ENCODE measurements at regions not wholly inside any gene's neighbourhood (a gene's known extent, or its start where the extent isn't known, plus 50 kb on each side); places are given as distances from the start of the nearest gene placed in this dataset.

GRCh38 chr10:78402591-78402990 lies 368.9 kb downstream of the RPS24 start:
- 73 to 80% (median 76%) methylated on average over 4 of the region's 4 CpGs for WGBS, 3 donors
- Histone ChIP-seq H3K27me3 (ENCODE audit: insufficient read depth in 3 of 3, low read length in 2 of 3) (peaks cover 0 to 12% (median 0%) of the 10 kb centered on the region in 3 donors), H3K36me3 (ENCODE audit: insufficient read depth in 1 of 2, low read depth in 1 of 2) (no peaks in the 10 kb centered on the region), H3K9me3 (no peaks in the 10 kb centered on the region), H3K4me3 (no peak overlapping the region), H3K27ac (no peak overlapping the region), H3K4me1 (no peaks in the 10 kb centered on the region)
- ATAC-seq (no peak), DNase-seq (no peak)
- no peak for TF ChIP-seq CTCF (IDR thresholded peaks at IDR 0.05)
- intact Hi-C loops (cut with DNase I) = no loop called here

GRCh38 chr10:78403781-78404180 lies 370.1 kb downstream of the RPS24 start:
- H3K9me3 ChIP-seq = no peaks in the 10 kb centered on the region
- 60 to 75% (median 72%) methylated on average over 6 of the region's 6 CpGs for WGBS, 3 donors
- intact Hi-C loops (cut with DNase I) = no loop called here

GRCh38 chr10:78404296-78404695 lies 370.6 kb downstream of the RPS24 start:
- Histone ChIP-seq H3K4me1 (peaks cover 9% of the 10 kb centered on the region), H3K27ac (no peak overlapping the region), H3K36me3 (ENCODE audit: insufficient read depth in 1 of 2, low read depth in 1 of 2) (no peaks in the 10 kb centered on the region), H3K9me3 (no peaks in the 10 kb centered on the region), H3K4me3 (no peak overlapping the region), H3K27me3 (ENCODE audit: insufficient read depth in 3 of 3, low read length in 2 of 3) (peaks cover 0 to 12% (median 0%) of the 10 kb centered on the region in 3 donors)
- DNase-seq (no peak), ATAC-seq (no peak)
- WGBS, 3 donors = 92 to 97% (median 94%) methylated on average over 5 of the region's 5 CpGs
- intact Hi-C loops (cut with DNase I) = no loop called here
- TF ChIP-seq CTCF (IDR thresholded peaks at IDR 0.05) = no peak

More at GRCh38 chr10:78403781-78404180, 370.1 kb downstream of the RPS24 start:
- DNase-seq = no peak
- Histone ChIP-seq H3K4me1 (peaks cover 4% of the 10 kb centered on the region), H3K27ac (no peak overlapping the region), H3K4me3 (no peak overlapping the region), H3K36me3 (ENCODE audit: insufficient read depth in 1 of 2, low read depth in 1 of 2) (no peaks in the 10 kb centered on the region), H3K27me3 (ENCODE audit: insufficient read depth in 3 of 3, low read length in 2 of 3) (peaks cover 0 to 12% (median 0%) of the 10 kb centered on the region in 3 donors)
- no peak for TF ChIP-seq CTCF (IDR thresholded peaks at IDR 0.05)
- no peak for ATAC-seq

- WGBS, 3 donors = 55 to 67% (median 60%) methylated on average over 5 of the region's 5 CpGs
- Histone ChIP-seq H3K4me3 (no peak overlapping the region), H3K36me3 (ENCODE audit: insufficient read depth in 1 of 2, low read depth in 1 of 2) (no peaks in the 10 kb centered on the region), H3K9me3 (no peaks in the 10 kb centered on the region), H3K27me3 (ENCODE audit: insufficient read depth in 3 of 3, low read length in 2 of 3) (peaks cover 0 to 12% (median 0%) of the 10 kb centered on the region in 3 donors), H3K27ac (no peak overlapping the region), H3K4me1 (peaks cover 9% of the 10 kb centered on the region)
- DNase-seq = no peak
- no peak for ATAC-seq
- TF ChIP-seq CTCF (IDR thresholded peaks at IDR 0.05) = no peak
- intact Hi-C loops (cut with DNase I) = no loop called here
Observed at GRCh38 chr10:78405231-78405630, 371.6 kb downstream of the RPS24 start.

- intact Hi-C loops (cut with DNase I) = no loop called here
- ATAC-seq (no peak), DNase-seq (no peak)
- WGBS, 3 donors = 37 to 54% (median 38%) methylated on average over 6 of the region's 6 CpGs
- no peak for TF ChIP-seq CTCF (IDR thresholded peaks at IDR 0.05)
- no peaks in the 10 kb centered on the region for H3K9me3 ChIP-seq
- H3K36me3 ChIP-seq (ENCODE audit: insufficient read depth in 1 of 2, low read depth in 1 of 2) = no peaks in the 10 kb centered on the region
- no peak overlapping the region for H3K27ac ChIP-seq
- H3K4me1 ChIP-seq = peaks cover 9% of the 10 kb centered on the region
- H3K27me3 ChIP-seq (ENCODE audit: insufficient read depth in 3 of 3, low read length in 2 of 3) = peaks cover 0 to 12% (median 0%) of the 10 kb centered on the region in 3 donors
- no peak overlapping the region for H3K4me3 ChIP-seq
Observed at GRCh38 chr10:78405736-78406135, 372.1 kb downstream of the RPS24 start.
